Nephron progenitor cell (in vitro differentiated cells): ENCODE measurements at regions not wholly inside any gene's neighbourhood (a gene's known extent, or its start where the extent isn't known, plus 50 kb on each side); places are given as distances from the start of the nearest gene placed in this dataset.
A peak's percentile ranks its signal among the peaks of the same experiment; 100 is the strongest.

Source experiments
- DNase-seq: peaks from one replicate; pipeline ENCODE4 v3.0.0; 2021
- H3K27ac Mint-ChIP-seq: 2 replicates; pipeline ENCODE4 v1.8.0; 2021; ENCODE audit warnings: mild to moderate bottlenecking, moderate library complexity, mixed read lengths
- H3K27me3 Mint-ChIP-seq: 2 replicates; pipeline ENCODE4 v1.8.0; 2021; ENCODE audit warnings: mild to moderate bottlenecking, low read depth, mixed read lengths; ENCODE audit not compliant: poor library complexity
- H3K36me3 Mint-ChIP-seq: 2 replicates; pipeline ENCODE4 v1.8.0; 2021; ENCODE audit warnings: low read depth, mixed read lengths
- H3K4me1 Mint-ChIP-seq: 2 replicates; pipeline ENCODE4 v1.8.0; 2021; ENCODE audit warnings: mixed read lengths
- H3K4me3 Mint-ChIP-seq: 2 replicates; pipeline ENCODE4 v1.8.0; 2021; ENCODE audit warnings: mild to moderate bottlenecking, moderate library complexity, mixed read lengths
- H3K9me3 Mint-ChIP-seq: 2 replicates; pipeline ENCODE4 v1.8.0; 2021; ENCODE audit warnings: mild to moderate bottlenecking, moderate library complexity, mixed read lengths
- TF ChIP-seq, protein P1 (sequence below): fragments of 200-600 bp; sonication (generic); IDR thresholded peaks from 2 replicates; pipeline ENCODE4 v1.5.0; 2021; ENCODE audit warnings: antibody characterized with exemption

DNA sequence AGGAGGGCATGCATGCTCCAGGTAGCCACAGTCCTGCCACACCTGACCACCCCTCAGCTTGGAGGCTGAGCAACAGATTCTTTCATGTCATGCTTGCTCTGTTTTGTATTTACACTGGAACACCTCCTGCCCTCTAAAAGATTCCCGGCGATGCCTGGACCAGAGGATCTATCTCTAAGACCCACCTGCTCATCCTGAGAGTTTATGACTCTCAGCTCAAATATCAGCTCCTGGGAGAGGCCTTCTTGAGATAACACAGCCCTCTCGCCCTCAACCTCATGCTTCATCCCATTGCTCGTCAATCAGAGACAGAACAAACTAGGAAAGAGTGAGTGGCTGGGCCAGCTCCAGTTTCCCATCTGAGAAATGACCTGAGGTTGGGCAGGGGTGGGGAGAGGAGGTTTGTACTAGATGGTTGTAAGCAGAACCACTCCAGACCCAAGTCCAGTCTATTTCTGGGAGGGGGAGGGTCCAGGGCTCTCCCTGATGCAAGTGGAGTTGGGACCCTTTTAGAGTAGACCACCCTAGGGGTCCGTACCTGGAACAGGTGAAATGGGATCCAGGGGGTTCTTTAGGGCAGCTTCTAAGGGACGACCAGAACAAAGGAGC is 524.5 kb downstream of the MATN1 start:
- H3K9me3 Mint-ChIP-seq: peaks cover 21% of the 10 kb centered on the region
- peaks cover 11% of the 10 kb centered on the region for H3K27me3 Mint-ChIP-seq
- H3K4me1 Mint-ChIP-seq: peaks cover 49% of the 10 kb centered on the region
- H3K36me3 Mint-ChIP-seq: no peaks in the 10 kb centered on the region
- no peak overlapping the region for H3K27ac Mint-ChIP-seq
- TF ChIP-seq, protein P1, sequence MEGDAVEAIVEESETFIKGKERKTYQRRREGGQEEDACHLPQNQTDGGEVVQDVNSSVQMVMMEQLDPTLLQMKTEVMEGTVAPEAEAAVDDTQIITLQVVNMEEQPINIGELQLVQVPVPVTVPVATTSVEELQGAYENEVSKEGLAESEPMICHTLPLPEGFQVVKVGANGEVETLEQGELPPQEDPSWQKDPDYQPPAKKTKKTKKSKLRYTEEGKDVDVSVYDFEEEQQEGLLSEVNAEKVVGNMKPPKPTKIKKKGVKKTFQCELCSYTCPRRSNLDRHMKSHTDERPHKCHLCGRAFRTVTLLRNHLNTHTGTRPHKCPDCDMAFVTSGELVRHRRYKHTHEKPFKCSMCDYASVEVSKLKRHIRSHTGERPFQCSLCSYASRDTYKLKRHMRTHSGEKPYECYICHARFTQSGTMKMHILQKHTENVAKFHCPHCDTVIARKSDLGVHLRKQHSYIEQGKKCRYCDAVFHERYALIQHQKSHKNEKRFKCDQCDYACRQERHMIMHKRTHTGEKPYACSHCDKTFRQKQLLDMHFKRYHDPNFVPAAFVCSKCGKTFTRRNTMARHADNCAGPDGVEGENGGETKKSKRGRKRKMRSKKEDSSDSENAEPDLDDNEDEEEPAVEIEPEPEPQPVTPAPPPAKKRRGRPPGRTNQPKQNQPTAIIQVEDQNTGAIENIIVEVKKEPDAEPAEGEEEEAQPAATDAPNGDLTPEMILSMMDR: no peak
- no peak for DNase-seq
- no peak overlapping the region for H3K4me3 Mint-ChIP-seq

DNA sequence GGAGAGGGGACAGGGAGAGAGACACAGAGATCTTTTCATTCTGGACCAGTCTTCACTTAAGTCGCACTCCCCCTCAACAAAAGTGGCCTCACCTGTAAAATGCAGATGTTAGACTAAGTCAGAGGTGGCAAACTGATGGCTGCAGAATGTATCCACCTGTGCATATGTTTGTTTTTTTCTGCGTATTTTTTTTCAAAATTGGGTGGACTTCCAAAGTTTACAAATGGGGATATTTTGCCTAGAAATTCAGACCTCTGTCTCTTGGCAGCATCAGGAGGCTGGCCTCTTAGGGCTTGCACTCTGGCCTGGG is 525.0 kb downstream of the MATN1 start:
- Mint-ChIP-seq H3K36me3 (no peaks in the 10 kb centered on the region), H3K4me1 (peaks cover 54% of the 10 kb centered on the region), H3K4me3 (no peak overlapping the region), H3K27ac (peak overlapping the region; percentile 29), H3K27me3 (peaks cover 14% of the 10 kb centered on the region), H3K9me3 (peaks cover 21% of the 10 kb centered on the region)
- TF ChIP-seq, protein P1: no peak
- DNase-seq: no peak

DNA sequence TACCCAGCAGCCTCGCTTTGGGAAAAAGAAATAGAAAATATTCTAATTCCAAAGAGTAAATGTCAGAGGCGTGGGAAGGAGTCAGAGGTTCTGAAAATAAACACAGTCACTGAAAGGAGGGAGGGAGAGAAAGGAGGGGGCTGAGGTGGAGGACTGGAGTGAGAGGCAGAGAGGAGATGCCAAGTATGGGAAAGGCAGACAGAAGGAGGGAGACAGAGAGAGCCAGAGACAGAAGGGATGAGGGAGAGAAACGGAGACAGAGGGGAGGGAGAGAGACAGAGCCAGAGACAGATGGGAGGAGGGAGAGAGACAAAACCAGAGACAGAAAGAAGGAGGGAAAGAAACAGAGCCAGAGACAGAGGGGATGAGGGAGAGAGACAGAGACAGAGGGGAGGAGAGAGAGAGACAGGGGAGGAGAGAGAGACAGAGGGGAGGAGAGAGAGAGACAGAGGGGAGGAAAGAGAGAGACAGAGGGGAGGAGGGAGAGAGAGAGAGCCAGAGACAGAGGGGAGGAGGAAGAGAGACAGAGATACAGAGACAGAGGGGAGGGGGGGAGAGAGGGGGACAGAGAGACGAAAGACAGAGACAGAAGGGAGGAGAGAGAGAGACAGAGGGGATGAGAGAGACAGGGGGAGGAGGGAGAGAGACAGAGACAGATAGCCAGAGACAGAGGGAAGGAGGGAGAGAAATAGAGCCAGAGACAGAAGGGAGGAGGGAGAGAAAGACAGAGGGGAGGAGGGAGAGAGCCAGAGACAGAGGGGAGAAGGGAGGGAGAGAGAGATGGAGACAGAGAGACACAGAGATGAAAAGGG is 525.5 kb downstream of the MATN1 start:
- H3K36me3 Mint-ChIP-seq: no peaks in the 10 kb centered on the region
- peaks cover 55% of the 10 kb centered on the region for H3K4me1 Mint-ChIP-seq
- no peak overlapping the region for H3K4me3 Mint-ChIP-seq
- TF ChIP-seq, protein P1: no peak
- H3K9me3 Mint-ChIP-seq: peaks cover 21% of the 10 kb centered on the region
- no peak for DNase-seq
- peak overlapping the region; percentile 29 for H3K27ac Mint-ChIP-seq
- H3K27me3 Mint-ChIP-seq: peaks cover 16% of the 10 kb centered on the region

DNA sequence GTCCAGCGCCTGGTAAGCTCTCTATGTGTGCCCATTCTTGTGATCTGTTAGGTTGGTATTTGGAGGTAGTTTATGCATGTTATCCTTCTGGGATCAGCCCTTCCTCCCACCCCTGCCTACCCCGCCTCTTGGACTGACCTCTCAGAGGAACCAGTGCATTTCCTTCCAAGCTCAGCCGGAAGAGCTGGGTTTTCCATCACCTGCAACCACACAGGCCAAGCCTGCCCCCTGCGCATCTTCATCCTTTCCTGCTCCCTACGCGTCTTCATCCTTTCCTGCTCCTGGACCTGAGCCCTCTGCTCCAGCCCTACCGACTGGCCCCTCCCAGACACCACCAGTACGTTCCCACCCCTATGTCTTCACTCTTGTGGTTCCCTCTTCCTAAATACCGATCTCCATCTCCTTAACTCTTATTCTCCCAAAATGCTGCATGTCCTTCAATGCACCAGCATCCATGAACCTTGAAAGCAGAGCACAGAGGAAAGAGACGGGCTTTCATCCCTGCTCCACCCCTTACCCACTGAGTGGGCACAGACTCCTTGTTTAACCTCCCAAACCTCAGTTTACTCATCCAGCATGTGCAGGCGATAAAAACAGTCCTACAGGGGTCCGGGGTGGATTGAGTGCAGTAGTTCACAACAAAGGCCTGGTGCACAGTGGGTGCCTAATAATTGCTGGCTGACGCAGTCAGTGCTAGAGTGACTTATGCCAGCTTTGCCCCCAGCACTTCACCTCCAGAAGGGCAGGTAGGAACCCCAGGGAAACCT is 526.3 kb downstream of the MATN1 start:
- H3K27me3 Mint-ChIP-seq: peaks cover 20% of the 10 kb centered on the region
- no peak for DNase-seq
- H3K4me1 Mint-ChIP-seq: peaks cover 55% of the 10 kb centered on the region
- H3K27ac Mint-ChIP-seq: no peak overlapping the region
- no peak overlapping the region for H3K4me3 Mint-ChIP-seq
- H3K36me3 Mint-ChIP-seq: no peaks in the 10 kb centered on the region
- TF ChIP-seq, protein P1: no peak
- H3K9me3 Mint-ChIP-seq: peaks cover 20% of the 10 kb centered on the region

DNA sequence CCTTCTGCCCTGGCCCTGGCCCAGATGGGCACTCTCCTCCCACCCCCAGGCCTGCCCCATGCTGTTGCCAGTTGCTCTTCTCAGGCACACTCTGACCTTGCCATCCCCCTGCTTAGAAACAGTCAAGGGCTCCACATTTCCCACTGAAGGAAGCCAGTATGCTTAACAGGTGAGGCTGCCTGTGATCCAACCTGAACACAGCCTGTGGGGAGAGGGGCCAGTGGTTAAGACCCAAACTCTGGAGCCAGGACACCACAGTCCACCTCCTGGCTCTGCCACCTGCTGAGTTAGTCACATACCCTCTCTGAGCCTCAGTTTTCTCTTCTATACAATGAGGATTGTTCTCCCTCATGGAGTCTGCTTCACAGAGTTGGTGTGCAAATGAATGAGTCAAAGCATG is 526.9 kb downstream of the MATN1 start:
- Mint-ChIP-seq H3K4me3 (no peak overlapping the region), H3K27ac (no peak overlapping the region), H3K9me3 (peaks cover 14% of the 10 kb centered on the region), H3K36me3 (no peaks in the 10 kb centered on the region), H3K4me1 (peaks cover 55% of the 10 kb centered on the region), H3K27me3 (peaks cover 20% of the 10 kb centered on the region)
- TF ChIP-seq, protein P1: no peak
- no peak for DNase-seq
